WTC11 (cell line): ENCODE measurements at regions not wholly inside any gene's neighbourhood (a gene's known extent, or its start where the extent isn't known, plus 50 kb on each side); places are given as distances from the start of the nearest gene placed in this dataset.

Source experiments
- ATAC-seq: fragments of 200-7000 bp; cut with Tn5 transposase; 2 replicates; pipeline ENCODE4 v1.10.0; 2021; ENCODE audit warnings: mild to moderate bottlenecking, moderate library complexity
- CTCF ChIA-PET: fragments of 300-600 bp; sonication (Branson Sonifier 250); formaldehyde crosslinking; loops from one replicate; lab custom pipeline; 2021; ENCODE audit warnings: antibody characterized with exemption; lab: Charles Lee
- POLR2A ChIA-PET: fragments of 350-600 bp; sonication (Branson Sonifier 250); formaldehyde crosslinking; loops from one replicate; lab custom pipeline; 2021; ENCODE audit warnings: antibody characterized with exemption; lab: Charles Lee
- DNase-seq: peaks from one replicate; pipeline ENCODE4 v3.0.0; 2021; ENCODE audit warnings: low spot score
- H3K27ac Mint-ChIP-seq: 2 replicates; pipeline ENCODE4 v1.8.0; 2021; ENCODE audit warnings: mixed read lengths
- H3K27me3 Mint-ChIP-seq: 2 replicates; pipeline ENCODE4 v1.8.0; 2021; ENCODE audit warnings: low read depth, mild to moderate bottlenecking, moderate library complexity, mixed read lengths
- H3K36me3 Mint-ChIP-seq: 2 replicates; pipeline ENCODE4 v1.8.0; 2021; ENCODE audit warnings: mixed read lengths
- H3K4me1 Mint-ChIP-seq: 2 replicates; pipeline ENCODE4 v1.8.0; 2022; ENCODE audit warnings: mixed read lengths
- H3K4me3 Mint-ChIP-seq: 2 replicates; pipeline ENCODE4 v1.8.0; 2021; ENCODE audit warnings: mild to moderate bottlenecking, moderate library complexity, mixed read lengths
- H3K9me3 Mint-ChIP-seq: 2 replicates; pipeline ENCODE4 v1.8.0; 2021; ENCODE audit warnings: mixed read lengths
- AR ChIP-seq: fragments of 250-450 bp; sonication (Bioruptor Pico); IDR thresholded peaks from 2 replicates; pipeline ENCODE4 v1.9.0; 2021; ENCODE audit warnings: mild to moderate bottlenecking
- ATF6 ChIP-seq: sonication (generic); formaldehyde crosslinking; IDR thresholded peaks from 2 replicates; pipeline ENCODE4 v1.8.1; 2023; ENCODE audit warnings: mild to moderate bottlenecking, missing genetic modification reagents
- CBFB ChIP-seq: sonication (generic); formaldehyde crosslinking; IDR thresholded peaks from 2 replicates; pipeline ENCODE4 v1.8.1; 2022; ENCODE audit warnings: mild to moderate bottlenecking, low read depth, missing genetic modification reagents
- CREB1 ChIP-seq: sonication (generic); formaldehyde crosslinking; IDR thresholded peaks from 2 replicates; pipeline ENCODE4 v1.8.0; 2023; ENCODE audit warnings: mild to moderate bottlenecking, missing genetic modification reagents
- E2F1 ChIP-seq: sonication (generic); formaldehyde crosslinking; IDR thresholded peaks from 2 replicates; pipeline ENCODE4 v1.8.0; 2022; ENCODE audit warnings: mild to moderate bottlenecking, missing genetic modification reagents
- E2F4 ChIP-seq: sonication (generic); formaldehyde crosslinking; IDR thresholded peaks from 2 replicates; pipeline ENCODE4 v1.8.1; 2022; ENCODE audit warnings: low read depth, mild to moderate bottlenecking, moderate library complexity, missing genetic modification reagents, borderline replicate concordance
- ESRRA ChIP-seq: sonication (generic); formaldehyde crosslinking; IDR thresholded peaks from 2 replicates; pipeline ENCODE4 v1.8.1; 2022; ENCODE audit warnings: mild to moderate bottlenecking, missing genetic modification reagents, borderline replicate concordance
- GRHL2 ChIP-seq: fragments of 250-450 bp; sonication (Bioruptor Pico); IDR thresholded peaks from 2 replicates; pipeline ENCODE4 v1.8.0; 2022; ENCODE audit warnings: mild to moderate bottlenecking, moderate library complexity; ENCODE audit not compliant: insufficient replicate concordance, severe bottlenecking
- HMGA2 ChIP-seq: fragments of 250-450 bp; sonication (Bioruptor Pico); IDR thresholded peaks from 2 replicates; pipeline ENCODE4 v1.4.0; 2021; ENCODE audit warnings: mild to moderate bottlenecking, moderate library complexity
- IRF1 ChIP-seq: sonication (generic); formaldehyde crosslinking; IDR thresholded peaks from 2 replicates; pipeline ENCODE4 v1.8.0; 2023; ENCODE audit warnings: missing genetic modification reagents
- KAT7 ChIP-seq: sonication (generic); formaldehyde crosslinking; IDR thresholded peaks from 2 replicates; pipeline ENCODE4 v1.8.1; 2023; ENCODE audit warnings: missing genetic modification reagents, mild to moderate bottlenecking, borderline replicate concordance
- MLX ChIP-seq: sonication (generic); formaldehyde crosslinking; IDR thresholded peaks from 2 replicates; pipeline ENCODE4 v1.8.1; 2023; ENCODE audit warnings: mild to moderate bottlenecking, missing genetic modification reagents, moderate library complexity
- NR2C2 ChIP-seq: sonication (generic); formaldehyde crosslinking; IDR thresholded peaks from 2 replicates; pipeline ENCODE4 v1.8.0; 2022; ENCODE audit warnings: mild to moderate bottlenecking, missing genetic modification reagents
- ZNF281 ChIP-seq: sonication (generic); formaldehyde crosslinking; IDR thresholded peaks from 2 replicates; pipeline ENCODE4 v1.8.0; 2023; ENCODE audit warnings: mild to moderate bottlenecking, missing genetic modification reagents
- ZNF671 ChIP-seq: fragments of 250-450 bp; sonication (Bioruptor Pico); IDR thresholded peaks from 2 replicates; pipeline ENCODE4 v1.8.0; 2021; ENCODE audit warnings: mild to moderate bottlenecking
- ZSCAN18 ChIP-seq: fragments of 250-450 bp; sonication (Bioruptor Pico); IDR thresholded peaks from 2 replicates; pipeline ENCODE4 v2.1.2; 2022; ENCODE audit warnings: mild to moderate bottlenecking, moderate library complexity

- TF ChIP-seq KAT7 (CRISPR knock-in tag) (no peak), HMGA2 (CRISPR knock-in tag) (no peak), NR2C2 (CRISPR knock-in tag) (no peak)
These were observed 92.6 kb upstream of the ACTRT2 start (continued) for GRCh38 chr1:2928366-2929325.

GRCh38 chr1:2929335-2929734 lies 91.9 kb upstream of the ACTRT2 start:
- ChIA-PET CTCF (no interaction called here), POLR2A (no interaction called here)
- Mint-ChIP-seq H3K9me3 (0 out of 2 replicates have a peak, but pooled peaks cover 12% of the 10 kb centered on the region), H3K4me1 (no peaks in the 10 kb centered on the region), H3K4me3 (no peak overlapping the region), H3K36me3 (peaks cover 28% of the 10 kb centered on the region), H3K27ac (no peak overlapping the region), H3K27me3 (peaks cover 5% of the 10 kb centered on the region; the same call in 1 of the 2 replicates)
- TF ChIP-seq ATF6 (CRISPR knock-in tag), result no peak
- no peak for TF ChIP-seq CREB1
- no peak for TF ChIP-seq ZNF281 (CRISPR knock-in tag)
- no peak for TF ChIP-seq E2F1 (CRISPR knock-in tag)
- no peak for ATAC-seq
- DNase-seq, result no peak

GRCh38 chr1:2930016-2930815 lies 91.1 kb upstream of the ACTRT2 start:
- Mint-ChIP-seq H3K36me3 (peaks cover 24% of the 10 kb centered on the region; the same call in 1 of the 2 replicates), H3K4me1 (no peaks in the 10 kb centered on the region), H3K27ac (no peak overlapping the region), H3K9me3 (0 out of 2 replicates have a peak, but pooled peaks cover 9% of the 10 kb centered on the region), H3K27me3 (peaks cover 5% of the 10 kb centered on the region; the same call in 1 of the 2 replicates), H3K4me3 (no peak overlapping the region)
- no peak for DNase-seq
- ChIA-PET POLR2A (no interaction called here), CTCF (interaction anchor here (1.4 kb wide), 1 partner anchor 8 kb away, joined by 3 read pairs; no protein-coding TSS in a partner anchor)
- no peak for ATAC-seq
- no peak for TF ChIP-seq AR (CRISPR knock-in tag)
- TF ChIP-seq IRF1 (CRISPR knock-in tag), result no peak
- no peak for TF ChIP-seq MLX (CRISPR knock-in tag)
- TF ChIP-seq ZSCAN18 (CRISPR knock-in tag), result no peak
- TF ChIP-seq ZNF671 (CRISPR knock-in tag), result no peak
- no peak for TF ChIP-seq E2F4 (CRISPR knock-in tag)
- no peak for TF ChIP-seq GRHL2 (CRISPR knock-in tag)
- no peak for TF ChIP-seq CBFB (CRISPR knock-in tag)
- TF ChIP-seq ESRRA (CRISPR knock-in tag), result no peak
